ENCODE measurements at regions not wholly inside any gene's neighbourhood (a gene's known extent, or its start where the extent isn't known, plus 50 kb on each side); places are given as distances from the start of the nearest gene placed in this dataset.
A peak's percentile ranks its signal among the peaks of the same experiment; 100 is the strongest.

DNA sequence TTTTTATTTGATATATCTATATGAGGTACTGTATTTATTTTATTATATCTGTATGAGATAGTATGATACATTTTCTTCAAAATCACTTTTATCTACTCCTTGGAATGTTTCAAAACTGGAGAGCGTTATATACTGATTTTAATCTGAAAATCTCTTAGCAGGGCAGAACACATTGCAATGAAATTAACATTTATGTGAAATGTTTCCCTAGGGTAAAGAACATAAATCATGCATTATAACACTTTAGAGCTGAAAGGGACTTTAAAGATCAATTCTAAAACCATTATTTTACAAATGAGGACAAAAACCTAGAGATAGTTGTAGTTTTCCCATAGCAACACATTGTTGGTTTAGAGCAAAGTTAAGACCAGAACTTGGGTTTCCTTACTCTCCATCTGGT lies 153.7 kb downstream of the ATOH1 start:
- Histone ChIP-seq H3K4me3 (ENCODE audit: low read length in 3 of 3) (no peak overlapping the region), H3K4me1 (ENCODE audit: control insufficient read depth in 2 of 3, insufficient read depth in 2 of 3, low read depth in 1 of 3, low read length in 3 of 3) (no peaks in the 10 kb centered on the region), H3K27me3 (ENCODE audit: control insufficient read depth, insufficient read depth, low read length) (no peaks in the 10 kb centered on the region), H3K27ac (ENCODE audit: low read depth in 2 of 2, low read length in 2 of 2) (no peak overlapping the region), H3K36me3 (ENCODE audit: control insufficient read depth in 2 of 3, insufficient read depth in 3 of 3, low read length in 3 of 3) (no peaks in the 10 kb centered on the region), H3K9me3 (ENCODE audit: control insufficient read depth in 2 of 3, insufficient read depth in 1 of 3, low read length in 3 of 3) (peaks cover 0 to 3% (median 0%) of the 10 kb centered on the region in 3 donors), H3K9ac (ENCODE audit: low read length in 3 of 3) (no peak overlapping the region)
- intact Hi-C loops (cut with DNase I) = no loop called here
- TF ChIP-seq, protein P1, sequence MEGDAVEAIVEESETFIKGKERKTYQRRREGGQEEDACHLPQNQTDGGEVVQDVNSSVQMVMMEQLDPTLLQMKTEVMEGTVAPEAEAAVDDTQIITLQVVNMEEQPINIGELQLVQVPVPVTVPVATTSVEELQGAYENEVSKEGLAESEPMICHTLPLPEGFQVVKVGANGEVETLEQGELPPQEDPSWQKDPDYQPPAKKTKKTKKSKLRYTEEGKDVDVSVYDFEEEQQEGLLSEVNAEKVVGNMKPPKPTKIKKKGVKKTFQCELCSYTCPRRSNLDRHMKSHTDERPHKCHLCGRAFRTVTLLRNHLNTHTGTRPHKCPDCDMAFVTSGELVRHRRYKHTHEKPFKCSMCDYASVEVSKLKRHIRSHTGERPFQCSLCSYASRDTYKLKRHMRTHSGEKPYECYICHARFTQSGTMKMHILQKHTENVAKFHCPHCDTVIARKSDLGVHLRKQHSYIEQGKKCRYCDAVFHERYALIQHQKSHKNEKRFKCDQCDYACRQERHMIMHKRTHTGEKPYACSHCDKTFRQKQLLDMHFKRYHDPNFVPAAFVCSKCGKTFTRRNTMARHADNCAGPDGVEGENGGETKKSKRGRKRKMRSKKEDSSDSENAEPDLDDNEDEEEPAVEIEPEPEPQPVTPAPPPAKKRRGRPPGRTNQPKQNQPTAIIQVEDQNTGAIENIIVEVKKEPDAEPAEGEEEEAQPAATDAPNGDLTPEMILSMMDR (IDR thresholded peaks at IDR 0.05; ENCODE audit: borderline replicate concordance, extremely low read depth, insufficient read depth) = no peak
- DNase-seq = no peak
- no peak for FAIRE-seq

DNA sequence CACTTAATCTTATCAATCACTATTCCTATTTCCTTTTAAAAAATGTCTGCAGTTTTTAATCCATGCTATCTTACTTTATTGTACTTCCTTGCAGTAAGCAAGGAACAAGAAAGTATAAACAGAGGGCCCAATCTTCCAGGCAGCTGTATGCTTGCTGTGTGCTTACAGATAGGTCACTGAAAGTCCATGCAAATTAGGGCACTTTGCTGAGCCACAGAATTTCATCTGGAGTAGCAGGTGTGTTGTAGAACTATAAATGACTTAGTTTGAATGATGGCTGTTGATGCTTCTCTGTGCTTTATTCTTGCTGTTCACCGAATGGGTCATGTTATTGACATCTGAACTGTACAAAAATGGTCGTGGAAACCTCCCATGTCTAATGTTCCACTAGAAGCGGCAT lies 154.6 kb downstream of the ATOH1 start:
- peak in 1 of 5 donors; percentile 4 for DNase-seq
- Histone ChIP-seq H3K27ac (ENCODE audit: low read depth in 2 of 2, low read length in 2 of 2) (no peak overlapping the region), H3K9ac (ENCODE audit: low read length in 3 of 3) (no peak overlapping the region), H3K27me3 (ENCODE audit: control insufficient read depth, insufficient read depth, low read length) (no peaks in the 10 kb centered on the region), H3K9me3 (ENCODE audit: control insufficient read depth in 2 of 3, insufficient read depth in 1 of 3, low read length in 3 of 3) (peaks cover 0 to 3% (median 0%) of the 10 kb centered on the region in 3 donors), H3K4me3 (ENCODE audit: low read length in 3 of 3) (no peak overlapping the region), H3K4me1 (ENCODE audit: control insufficient read depth in 2 of 3, insufficient read depth in 2 of 3, low read depth in 1 of 3, low read length in 3 of 3) (no peaks in the 10 kb centered on the region), H3K36me3 (ENCODE audit: control insufficient read depth in 2 of 3, insufficient read depth in 3 of 3, low read length in 3 of 3) (no peaks in the 10 kb centered on the region)
- TF ChIP-seq, protein P1 (IDR thresholded peaks at IDR 0.05; ENCODE audit: borderline replicate concordance, extremely low read depth, insufficient read depth) = no peak
- intact Hi-C loops (cut with DNase I) = no loop called here
- no peak for FAIRE-seq

- no peak for DNase-seq
- TF ChIP-seq, protein P1 (IDR thresholded peaks at IDR 0.05; ENCODE audit: borderline replicate concordance, extremely low read depth, insufficient read depth) = no peak
- H3K4me3 ChIP-seq (ENCODE audit: low read length in 3 of 3) = no peak overlapping the region
- no peaks in the 10 kb centered on the region for H3K9me3 ChIP-seq (ENCODE audit: control insufficient read depth in 2 of 3, insufficient read depth in 1 of 3, low read length in 3 of 3)
- H3K27ac ChIP-seq (ENCODE audit: low read depth in 2 of 2, low read length in 2 of 2) = no peak overlapping the region
- no peak for FAIRE-seq
- no peaks in the 10 kb centered on the region for H3K36me3 ChIP-seq (ENCODE audit: control insufficient read depth in 2 of 3, insufficient read depth in 3 of 3, low read length in 3 of 3)
- no peaks in the 10 kb centered on the region for H3K4me1 ChIP-seq (ENCODE audit: control insufficient read depth in 2 of 3, insufficient read depth in 2 of 3, low read depth in 1 of 3, low read length in 3 of 3)
- intact Hi-C loops (cut with DNase I) = no loop called here
- no peaks in the 10 kb centered on the region for H3K27me3 ChIP-seq (ENCODE audit: control insufficient read depth, insufficient read depth, low read length)
- H3K9ac ChIP-seq (ENCODE audit: low read length in 3 of 3) = no peak overlapping the region
Observed at GRCh38 chr4:93994175-93994994, 165.8 kb downstream of the ATOH1 start.
